ENCODE measurements at regions not wholly inside any gene's neighbourhood (a gene's known extent, or its start where the extent isn't known, plus 50 kb on each side); places are given as distances from the start of the nearest gene placed in this dataset.
A peak's percentile ranks its signal among the peaks of the same experiment; 100 is the strongest.

DNA sequence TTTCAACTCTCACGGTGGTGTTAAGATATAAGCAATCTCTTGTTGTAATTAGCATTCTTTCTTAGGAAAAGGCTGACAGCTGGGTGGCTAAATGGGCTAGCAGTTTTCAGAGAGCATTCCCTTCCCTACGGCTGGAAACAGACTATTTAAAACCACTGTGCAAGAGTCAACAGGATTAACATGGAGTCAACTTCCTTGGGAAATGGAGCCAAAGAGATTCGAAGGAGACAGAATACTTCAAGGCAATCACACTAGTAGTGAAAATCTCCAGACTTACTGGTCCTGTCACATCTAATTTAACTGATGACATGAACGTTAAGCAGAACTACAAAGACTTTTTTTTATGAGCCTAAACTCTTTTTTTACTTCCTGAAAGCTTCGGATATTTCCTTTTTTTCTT lies 453.3 kb upstream of the ITGA1 start:
- Histone ChIP-seq H3K27ac (no peak overlapping the region), H3K9me3 (no peaks in the 10 kb centered on the region), H3K4me1 (no peaks in the 10 kb centered on the region), H3K36me3 (no peaks in the 10 kb centered on the region), H3K9ac (ENCODE audit: low read depth in 2 of 2, low read length in 2 of 2) (no peak overlapping the region), H3K27me3 (no peaks in the 10 kb centered on the region), H3K4me3 (no peak overlapping the region)
- intact Hi-C loops (cut with DNase I) = no loop called here
- TF ChIP-seq, protein P1, sequence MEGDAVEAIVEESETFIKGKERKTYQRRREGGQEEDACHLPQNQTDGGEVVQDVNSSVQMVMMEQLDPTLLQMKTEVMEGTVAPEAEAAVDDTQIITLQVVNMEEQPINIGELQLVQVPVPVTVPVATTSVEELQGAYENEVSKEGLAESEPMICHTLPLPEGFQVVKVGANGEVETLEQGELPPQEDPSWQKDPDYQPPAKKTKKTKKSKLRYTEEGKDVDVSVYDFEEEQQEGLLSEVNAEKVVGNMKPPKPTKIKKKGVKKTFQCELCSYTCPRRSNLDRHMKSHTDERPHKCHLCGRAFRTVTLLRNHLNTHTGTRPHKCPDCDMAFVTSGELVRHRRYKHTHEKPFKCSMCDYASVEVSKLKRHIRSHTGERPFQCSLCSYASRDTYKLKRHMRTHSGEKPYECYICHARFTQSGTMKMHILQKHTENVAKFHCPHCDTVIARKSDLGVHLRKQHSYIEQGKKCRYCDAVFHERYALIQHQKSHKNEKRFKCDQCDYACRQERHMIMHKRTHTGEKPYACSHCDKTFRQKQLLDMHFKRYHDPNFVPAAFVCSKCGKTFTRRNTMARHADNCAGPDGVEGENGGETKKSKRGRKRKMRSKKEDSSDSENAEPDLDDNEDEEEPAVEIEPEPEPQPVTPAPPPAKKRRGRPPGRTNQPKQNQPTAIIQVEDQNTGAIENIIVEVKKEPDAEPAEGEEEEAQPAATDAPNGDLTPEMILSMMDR (IDR thresholded peaks at IDR 0.05) = no peak
- DNase-seq = no peak

DNA sequence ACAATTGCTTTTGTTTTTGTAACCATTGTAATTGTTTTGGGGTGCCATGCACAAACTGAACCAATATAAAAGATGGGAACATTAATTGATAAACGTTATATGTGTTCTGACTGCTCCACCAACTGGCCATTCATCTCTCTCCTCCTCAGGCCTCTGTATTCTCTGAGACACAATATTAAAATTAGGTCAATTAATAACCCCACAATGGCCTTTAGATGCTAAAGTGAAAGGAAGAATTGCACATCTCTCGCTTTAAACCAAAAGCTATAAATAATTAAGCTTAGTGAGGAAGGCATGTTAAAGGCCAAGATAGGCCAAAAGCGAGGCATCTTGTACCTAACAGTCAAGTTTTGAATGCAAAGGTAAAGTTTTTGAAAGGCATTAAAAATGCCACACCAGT lies 448.4 kb upstream of the ITGA1 start:
- H3K4me3 ChIP-seq = no peak overlapping the region

DNA sequence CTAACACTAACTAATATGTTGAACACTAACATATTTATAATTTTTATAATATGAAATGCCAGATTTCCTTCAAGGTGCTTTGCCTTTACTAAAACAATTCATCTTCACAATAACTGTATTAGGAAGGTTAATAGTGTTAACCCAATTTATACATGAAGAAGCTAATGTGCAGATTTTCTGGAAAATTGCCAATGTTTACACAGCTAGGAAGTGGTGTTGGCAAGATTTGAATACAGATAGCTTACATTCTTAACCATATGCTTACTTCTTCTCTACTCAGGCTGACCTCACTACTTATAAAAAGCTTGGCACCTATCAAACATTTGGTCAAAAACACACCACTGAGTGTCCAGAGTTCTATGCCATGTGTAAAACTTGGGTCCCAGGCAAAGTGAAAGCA lies 445.4 kb upstream of the ITGA1 start:
- no peaks in the 10 kb centered on the region for H3K36me3 ChIP-seq
- intact Hi-C loops (cut with DNase I) = no loop called here

More for the DNA sequence above, 448.4 kb upstream of the ITGA1 start:
- Histone ChIP-seq H3K9me3 (no peaks in the 10 kb centered on the region), H3K27me3 (no peaks in the 10 kb centered on the region), H3K36me3 (no peaks in the 10 kb centered on the region), H3K9ac (ENCODE audit: low read depth in 2 of 2, low read length in 2 of 2) (no peak overlapping the region), H3K27ac (no peak overlapping the region), H3K4me1 (no peaks in the 10 kb centered on the region)
- TF ChIP-seq, protein P1 (IDR thresholded peaks at IDR 0.05) = no peak
- intact Hi-C loops (cut with DNase I) = no loop called here
- no peak for DNase-seq

DNA sequence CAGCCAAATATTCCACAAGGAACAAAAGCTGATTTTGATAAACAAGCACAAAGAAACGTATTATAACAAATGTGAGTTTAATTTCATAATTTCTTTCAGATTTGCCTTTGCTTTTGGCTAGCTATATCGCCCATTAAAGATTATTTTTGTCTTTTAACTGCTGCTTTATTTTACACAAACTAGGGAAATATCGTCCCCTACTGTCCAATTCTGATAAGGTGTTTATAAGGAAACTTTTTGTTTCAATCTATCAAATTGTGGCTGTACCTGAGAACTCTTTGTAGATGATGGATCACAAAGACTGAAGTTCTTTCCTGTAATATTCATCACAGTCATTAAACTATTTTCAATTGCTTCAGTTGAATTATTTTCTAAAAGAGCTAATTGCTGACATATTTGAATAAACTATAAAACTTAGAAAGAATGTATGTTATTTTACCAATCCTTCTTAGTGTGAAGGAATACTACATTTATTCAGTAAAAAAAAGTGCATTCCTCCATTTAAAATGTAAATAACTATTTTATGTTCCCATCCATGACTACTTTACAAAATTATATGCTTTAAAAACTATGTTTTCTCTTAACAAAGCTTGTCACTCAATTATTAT lies 431.3 kb upstream of the ITGA1 start:
- no peak overlapping the region for H3K4me3 ChIP-seq
- no peaks in the 10 kb centered on the region for H3K9me3 ChIP-seq
- intact Hi-C loops (cut with DNase I) = no loop called here
- H3K4me1 ChIP-seq = no peaks in the 10 kb centered on the region
- no peak overlapping the region for H3K27ac ChIP-seq
- TF ChIP-seq, protein P1 (IDR thresholded peaks at IDR 0.05) = peak; percentile 33
- no peak for DNase-seq
- H3K27me3 ChIP-seq = no peaks in the 10 kb centered on the region
- H3K36me3 ChIP-seq = no peaks in the 10 kb centered on the region
- H3K9ac ChIP-seq (ENCODE audit: low read depth in 2 of 2, low read length in 2 of 2) = no peak overlapping the region

More for the DNA sequence above, 445.4 kb upstream of the ITGA1 start:
- Histone ChIP-seq H3K27me3 (no peaks in the 10 kb centered on the region), H3K27ac (no peak overlapping the region), H3K9me3 (no peaks in the 10 kb centered on the region), H3K4me1 (no peaks in the 10 kb centered on the region), H3K9ac (ENCODE audit: low read depth in 2 of 2, low read length in 2 of 2) (no peak overlapping the region), H3K4me3 (no peak overlapping the region)
- TF ChIP-seq, protein P1 (IDR thresholded peaks at IDR 0.05) = no peak
- DNase-seq = no peak

DNA sequence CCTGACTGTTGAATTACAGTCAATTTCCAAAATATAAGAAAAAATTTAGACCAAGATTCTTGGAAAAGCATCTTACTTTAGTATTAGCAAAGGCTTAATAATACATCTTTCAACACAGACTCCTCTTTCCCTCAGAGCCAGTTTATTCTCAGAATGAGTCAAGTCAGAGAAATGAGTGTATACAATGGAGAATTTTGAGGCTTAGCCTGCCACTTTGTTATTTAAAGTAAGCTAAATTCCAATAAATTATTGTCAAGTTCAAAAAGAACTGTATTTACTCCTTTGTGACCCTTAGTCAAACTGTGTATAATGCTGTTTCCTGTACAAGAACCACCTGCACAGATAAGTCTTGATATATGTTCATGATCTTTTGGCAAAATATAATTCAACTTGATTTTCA lies 428.5 kb upstream of the ITGA1 start:
- no peak overlapping the region for H3K9ac ChIP-seq (ENCODE audit: low read depth in 2 of 2, low read length in 2 of 2)
- H3K27me3 ChIP-seq = no peaks in the 10 kb centered on the region
- TF ChIP-seq, protein P1 (IDR thresholded peaks at IDR 0.05) = no peak
- no peaks in the 10 kb centered on the region for H3K36me3 ChIP-seq
- no peaks in the 10 kb centered on the region for H3K9me3 ChIP-seq
- H3K4me1 ChIP-seq = no peaks in the 10 kb centered on the region
- no peak for DNase-seq
- H3K27ac ChIP-seq = no peak overlapping the region
- H3K4me3 ChIP-seq = no peak overlapping the region
- intact Hi-C loops (cut with DNase I) = no loop called here

Measured in colonic mucosa (tissue), 4 donors.